ENCODE measurements at regions not wholly inside any gene's neighbourhood (a gene's known extent, or its start where the extent isn't known, plus 50 kb on each side); places are given as distances from the start of the nearest gene placed in this dataset.

GRCh38 chr2:13542061-13542460 lies 825.3 kb downstream of the TRIB2 start:
- no peak for DNase-seq

DNA sequence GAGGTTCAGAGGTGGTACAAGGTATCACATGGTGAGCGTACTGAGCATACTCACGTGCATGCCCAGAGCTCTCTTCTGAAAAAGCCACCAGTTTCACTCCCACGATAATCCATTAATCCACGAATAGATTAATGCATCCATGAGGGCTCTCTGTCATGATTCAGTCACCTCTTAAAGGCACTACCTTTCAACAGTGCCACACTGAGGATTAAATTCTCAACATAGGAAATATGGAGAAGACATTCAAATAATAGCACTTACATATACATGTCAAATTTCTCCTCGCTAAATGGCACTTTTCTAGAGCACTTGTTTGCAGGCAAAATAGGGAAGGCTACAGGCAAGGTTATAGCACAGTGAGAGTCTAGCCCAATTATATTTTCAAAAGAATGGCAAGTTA lies 825.9 kb downstream of the TRIB2 start:
- no peak for DNase-seq

- no peak for DNase-seq
Measured at GRCh38 chr2:13543550-13543949, 826.8 kb downstream of the TRIB2 start.

DNA sequence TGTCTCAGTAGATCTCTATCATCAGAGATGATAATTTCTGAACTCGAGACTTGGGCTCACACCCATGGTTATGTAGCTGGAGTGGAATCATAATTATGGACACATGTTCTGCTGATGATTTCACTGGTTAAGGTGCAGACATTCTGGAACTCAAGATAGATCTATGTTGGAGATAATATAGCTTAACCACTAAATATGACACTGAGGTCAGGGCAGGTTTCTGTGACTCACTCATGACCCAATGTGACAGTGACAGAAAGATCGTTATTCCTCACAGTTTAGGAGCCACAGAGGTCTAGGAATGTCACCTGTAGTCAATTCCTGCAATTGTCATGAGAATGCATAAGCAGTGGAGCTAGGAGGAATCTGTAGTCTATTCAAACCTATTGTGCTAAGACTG lies 828.6 kb downstream of the TRIB2 start:
- no peak for DNase-seq

DNA sequence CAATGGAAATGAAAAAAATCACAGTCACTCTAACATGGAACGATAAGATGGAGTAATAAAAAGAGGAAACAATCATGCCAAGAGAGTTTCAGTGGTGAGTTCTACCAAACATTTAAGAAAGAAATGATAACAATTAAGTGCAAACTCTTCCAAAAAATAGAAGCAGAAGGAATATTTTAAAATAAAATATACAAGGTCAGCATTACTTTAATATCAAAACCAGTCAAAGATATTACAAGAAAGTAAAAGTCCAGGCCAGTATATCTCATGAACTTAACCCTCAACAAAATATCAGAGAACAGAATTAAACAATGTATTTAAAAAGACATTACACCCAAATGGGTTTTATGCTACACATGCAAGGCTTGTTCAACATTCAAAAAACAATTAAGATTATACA lies 829.4 kb downstream of the TRIB2 start:
- DNase-seq: no peak

DNA sequence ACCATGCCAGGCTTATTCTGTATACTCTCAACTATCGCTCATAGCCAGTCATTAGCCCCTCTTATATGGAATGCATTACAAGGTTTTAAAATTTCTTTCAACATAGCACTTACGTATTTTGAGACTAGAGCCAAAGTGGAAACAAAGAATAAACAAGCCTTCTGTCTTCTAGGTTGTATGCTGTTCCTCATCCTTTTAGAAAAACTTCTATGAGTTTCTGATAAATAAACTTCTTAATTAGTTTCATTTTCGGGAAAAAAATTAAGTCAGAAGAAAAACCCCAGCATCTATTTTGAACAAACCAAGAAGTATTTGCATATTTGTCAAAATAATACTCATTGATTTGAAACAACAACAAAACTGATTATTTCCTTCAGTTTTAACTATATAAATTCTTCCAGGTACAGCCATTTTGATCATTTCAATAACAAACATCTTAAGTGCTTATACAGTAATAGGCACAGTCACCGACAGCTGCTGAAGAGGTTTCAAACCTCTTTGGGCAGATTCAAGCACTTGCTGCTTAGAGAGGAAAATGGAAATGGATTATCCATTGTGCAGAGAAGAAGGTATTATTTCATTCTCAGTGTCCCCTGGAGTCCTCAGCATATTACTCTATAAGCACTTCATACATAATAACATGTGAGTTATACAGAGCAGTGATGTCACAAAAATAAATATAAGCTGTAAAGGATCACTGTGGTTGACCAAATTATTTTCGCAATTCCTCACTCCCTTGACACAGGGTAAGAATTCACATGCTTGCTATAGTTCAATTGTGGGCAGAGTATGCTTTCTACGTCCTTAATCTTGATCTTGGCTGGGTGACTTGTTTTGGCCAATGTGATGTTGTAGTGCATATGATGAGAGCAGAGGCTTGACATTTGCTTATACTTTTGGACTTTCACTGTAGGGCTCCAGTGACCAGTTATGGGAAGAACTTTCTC lies 833.8 kb downstream of the TRIB2 start:
- no peak for DNase-seq

DNA sequence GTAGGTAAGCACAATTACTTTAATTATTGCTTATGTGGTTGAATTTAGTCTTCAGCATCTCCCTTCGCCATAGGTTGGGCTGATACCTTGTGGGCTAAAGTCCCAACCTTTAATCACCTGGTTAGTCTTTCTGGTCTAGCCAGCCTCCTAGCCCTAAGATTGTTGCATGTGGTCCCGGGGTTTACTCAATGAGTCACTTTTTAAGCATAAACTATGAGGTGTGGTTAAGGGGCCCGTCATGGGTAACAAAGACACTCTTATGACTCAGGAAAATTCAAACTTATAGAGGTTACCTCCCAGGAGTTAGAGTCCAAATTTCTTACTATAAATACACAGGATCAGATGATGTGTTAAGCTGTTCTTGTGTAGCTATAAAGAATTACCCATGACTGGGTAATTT lies 841.6 kb downstream of the TRIB2 start:
- DNase-seq: no peak

DNA sequence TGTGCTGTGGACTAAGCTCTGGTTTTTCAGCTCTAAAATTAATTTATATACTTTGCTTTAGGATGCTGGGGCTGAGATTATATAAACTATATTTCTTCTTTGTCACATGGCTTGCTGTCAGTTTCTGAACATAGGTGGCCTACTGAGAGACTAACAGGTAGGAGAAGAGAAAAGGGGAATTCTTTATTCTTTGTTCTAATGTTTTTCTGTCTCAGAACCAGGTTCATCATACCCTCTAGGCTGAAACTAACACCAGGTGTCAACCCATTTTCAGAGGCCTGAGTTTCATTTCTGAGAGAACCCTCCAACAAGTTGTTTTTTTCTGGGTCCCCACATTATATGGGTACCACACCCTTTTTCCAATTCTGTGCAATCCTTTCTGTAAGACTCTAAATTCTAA lies 843.6 kb downstream of the TRIB2 start:
- DNase-seq: no peak

DNA sequence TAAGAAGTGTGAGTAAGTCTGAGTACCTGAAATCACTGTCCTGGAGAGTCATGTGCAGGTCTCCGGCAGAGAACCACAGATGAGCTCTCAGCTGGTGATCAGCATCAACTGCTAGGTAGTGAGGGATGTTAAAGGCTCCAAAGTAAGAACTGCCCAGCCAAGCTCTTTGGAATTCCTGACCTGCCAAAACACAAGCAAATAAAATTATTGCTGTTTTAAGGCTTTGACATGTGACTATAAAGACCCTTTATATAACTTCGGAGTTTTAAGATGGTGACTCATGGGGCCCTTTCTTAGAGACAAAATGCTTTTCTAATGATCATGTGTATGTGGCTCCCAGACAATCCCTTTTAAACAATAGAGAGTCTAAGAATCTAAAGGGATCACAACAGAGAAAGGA lies 855.7 kb downstream of the TRIB2 start:
- no peak for DNase-seq

DNA sequence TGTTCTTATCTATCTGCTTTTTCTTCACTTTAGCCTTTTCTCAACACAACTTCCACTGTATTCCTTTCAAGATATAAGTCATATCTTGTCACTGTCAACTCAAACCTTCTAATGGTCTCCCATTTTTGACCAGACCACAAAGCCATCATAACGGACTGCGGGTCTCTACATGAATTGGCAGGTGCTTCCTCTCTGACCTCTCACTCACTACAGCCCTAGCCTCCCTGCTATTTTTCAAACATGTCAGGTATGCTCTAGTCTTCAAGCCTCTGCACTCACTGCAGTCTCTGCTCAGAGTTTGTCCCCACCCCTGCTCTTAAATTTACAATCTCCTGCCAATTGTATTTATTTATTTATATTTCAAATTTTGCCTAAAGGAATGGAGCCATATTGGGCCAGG lies 858.1 kb downstream of the TRIB2 start:
- DNase-seq: no peak

DNA sequence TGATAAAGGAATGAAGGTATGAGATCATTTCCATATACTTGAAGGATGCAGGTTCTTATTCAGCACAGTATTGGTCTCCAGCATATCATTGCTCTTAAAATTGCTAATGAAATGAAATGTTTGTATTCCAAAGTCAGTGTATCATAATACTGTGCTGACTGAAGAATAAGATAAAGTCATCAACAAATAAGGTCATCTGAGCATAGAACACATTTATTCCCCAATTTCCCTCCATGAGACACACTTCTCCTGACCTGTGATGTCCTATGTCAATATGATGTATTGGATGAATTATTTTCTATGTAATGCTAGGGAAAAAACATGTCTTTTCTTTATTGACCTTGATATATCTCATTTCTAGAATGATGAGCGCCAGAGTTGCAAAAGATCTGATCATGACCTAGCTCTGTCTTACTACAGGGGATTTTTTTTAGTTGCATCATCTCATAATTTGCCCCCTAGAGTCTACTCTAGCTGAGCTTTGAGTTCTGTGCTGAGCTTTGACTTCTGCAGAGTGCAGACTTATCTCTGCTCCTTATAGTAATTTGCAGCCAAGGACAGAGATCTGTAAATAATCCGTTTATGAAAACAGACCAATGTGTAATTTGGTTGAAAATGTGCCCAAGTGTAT lies 859.8 kb downstream of the TRIB2 start:
- no peak for DNase-seq

GRCh38 chr2:13578547-13578946 lies 861.8 kb downstream of the TRIB2 start:
- DNase-seq: no peak

- no peak for DNase-seq
Measured at GRCh38 chr2:13581471-13581870, 864.7 kb downstream of the TRIB2 start.

GRCh38 chr2:13583609-13584008 lies 866.9 kb downstream of the TRIB2 start:
- no peak for DNase-seq

- no peak for DNase-seq
Measured at GRCh38 chr2:13584020-13584419, 867.3 kb downstream of the TRIB2 start.

GRCh38 chr2:13585732-13586131 lies 869.0 kb downstream of the TRIB2 start:
- no peak for DNase-seq

- DNase-seq: no peak
Measured at GRCh38 chr2:13596233-13596632, 879.5 kb downstream of the TRIB2 start.

GRCh38 chr2:13597176-13597575 lies 880.4 kb downstream of the TRIB2 start:
- no peak for DNase-seq

GRCh38 chr2:13601506-13601905 lies 884.8 kb downstream of the TRIB2 start:
- DNase-seq: no peak

- DNase-seq: no peak
Measured at GRCh38 chr2:13604951-13605661, 888.4 kb downstream of the TRIB2 start.

DNA sequence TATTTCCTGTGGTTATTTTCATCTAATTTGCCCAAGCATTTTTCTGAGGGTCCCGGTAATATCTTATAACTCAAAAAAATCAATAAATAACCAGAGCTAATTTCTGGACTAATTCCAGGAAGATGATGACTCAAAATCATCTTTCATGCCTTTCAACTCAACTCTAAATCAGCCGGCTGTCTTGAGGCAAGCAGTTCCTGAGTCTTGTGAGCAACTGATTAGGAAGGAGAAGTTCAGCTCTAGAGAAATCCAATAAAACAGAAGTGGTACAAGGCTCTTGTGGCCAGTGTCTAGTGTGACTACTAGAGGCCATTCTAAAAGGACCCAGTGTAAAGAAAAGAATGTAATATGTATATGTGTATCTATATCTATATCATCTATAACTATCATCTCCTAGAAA lies 890.4 kb downstream of the TRIB2 start:
- DNase-seq: no peak

GRCh38 chr2:13611939-13612338 lies 895.2 kb downstream of the TRIB2 start:
- DNase-seq: no peak

- no peak for DNase-seq
Measured at GRCh38 chr2:13616059-13616458, 899.3 kb downstream of the TRIB2 start.

DNA sequence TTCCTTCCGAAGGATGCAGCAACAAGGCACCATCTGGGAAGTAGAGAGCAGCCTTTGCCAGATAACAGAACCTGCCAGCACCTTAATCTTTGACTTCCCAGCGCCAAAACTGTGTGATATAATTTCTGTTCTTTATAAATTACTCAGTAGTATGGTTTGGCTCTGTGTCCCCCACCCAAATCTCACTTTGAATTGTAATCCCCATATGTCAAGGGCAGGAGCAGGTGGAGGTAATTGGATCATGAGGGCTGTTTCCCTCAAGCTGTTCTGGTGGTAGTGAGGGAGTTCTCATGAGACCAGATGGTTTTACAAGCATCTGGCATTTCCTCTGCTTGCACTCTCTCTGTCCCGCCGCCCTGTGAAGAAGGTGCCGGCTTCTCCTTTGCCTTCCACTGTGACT lies 899.9 kb downstream of the TRIB2 start:
- DNase-seq: no peak

Measured in SW 1271 (cell line).